GM21526 (cell line): ENCODE measurements at regions not wholly inside any gene's neighbourhood (a gene's known extent, or its start where the extent isn't known, plus 50 kb on each side); places are given as distances from the start of the nearest gene placed in this dataset.
"Not testable (repeated sequence)": the region's sequence is repeated elsewhere in the genome, so short reads cannot be mapped to it uniquely, and the experiment has no call there.

ENCODE experiments used
- ATAC-seq: cut with Tn5 transposase; IDR thresholded peaks from one replicate; pipeline ENCODE4 v1.9.1; 2021; ENCODE audit warnings: moderate library complexity; ENCODE audit not compliant: unreplicated experiment, low FRiP score

- no peak for ATAC-seq
Observed at GRCh38 chr20:4635781-4636180, 50.5 kb upstream of the PRNP start.

- no peak for ATAC-seq
Observed at GRCh38 chr20:4635342-4635741, 50.9 kb upstream of the PRNP start.

- ATAC-seq = no peak
Observed at GRCh38 chr20:4633780-4634179, 52.5 kb upstream of the PRNP start.

- ATAC-seq = no peak
Observed at GRCh38 chr20:4633379-4633778, 52.9 kb upstream of the PRNP start.

GRCh38 chr20:4632876-4633275 lies 53.4 kb upstream of the PRNP start:
- ATAC-seq = no peak

- ATAC-seq = no peak
Observed at GRCh38 chr20:4626228-4626627, 60.0 kb upstream of the PRNP start.

- no peak for ATAC-seq
Observed at GRCh38 chr20:4625687-4626086, 60.6 kb upstream of the PRNP start.

- ATAC-seq = not testable (repeated sequence)
Observed at GRCh38 chr20:4624675-4625336, 61.5 kb upstream of the PRNP start.

- not testable (repeated sequence) for ATAC-seq
Observed at GRCh38 chr20:4619144-4619543, 67.1 kb upstream of the PRNP start.

- ATAC-seq = no peak
Observed at GRCh38 chr20:4617484-4617883, 68.8 kb upstream of the PRNP start.

- ATAC-seq = no peak
Observed at GRCh38 chr20:4617019-4617418, 69.2 kb upstream of the PRNP start.

GRCh38 chr20:4613718-4614620 lies 72.3 kb upstream of the PRNP start:
- ATAC-seq = no peak

- ATAC-seq = no peak
Observed at GRCh38 chr20:4613184-4613583, 73.1 kb upstream of the PRNP start.

- ATAC-seq = no peak
Observed at GRCh38 chr20:4610871-4611270, 75.4 kb upstream of the PRNP start.

GRCh38 chr20:4609511-4609910 lies 76.7 kb upstream of the PRNP start:
- ATAC-seq = no peak

- ATAC-seq = no peak
Observed at GRCh38 chr20:4608861-4609260, 77.4 kb upstream of the PRNP start.

- no peak for ATAC-seq
Observed at GRCh38 chr20:4607287-4607713, 79.0 kb upstream of the PRNP start.

GRCh38 chr20:4606051-4606450 lies 80.2 kb upstream of the PRNP start:
- ATAC-seq = no peak

GRCh38 chr20:4605166-4605565 lies 81.1 kb upstream of the PRNP start:
- ATAC-seq = no peak

GRCh38 chr20:4604580-4604979 lies 81.7 kb upstream of the PRNP start:
- ATAC-seq = no peak

GRCh38 chr20:4603724-4604123 lies 82.5 kb upstream of the PRNP start:
- no peak for ATAC-seq

GRCh38 chr20:4602297-4602631 lies 84.0 kb upstream of the PRNP start:
- no peak for ATAC-seq
